ENCODE measurements at regions not wholly inside any gene's neighbourhood (a gene's known extent, or its start where the extent isn't known, plus 50 kb on each side); places are given as distances from the start of the nearest gene placed in this dataset.

GRCh38 chr2:176702131-176702530 is 432.9 kb downstream of the MTX2 start:
- H3K4me2 ChIP-seq (ENCODE audit: low read length) = no peak overlapping the region
- no peaks in the 10 kb centered on the region for H3K79me2 ChIP-seq (ENCODE audit: low read length)
- no peaks in the 10 kb centered on the region for H3K9me3 ChIP-seq (ENCODE audit: low read length)
- DNase-seq (no peak), ATAC-seq (no peak)
- ChIA-PET CTCF (no interaction called here), POLR2A (ENCODE audit: unreplicated experiment) (no interaction called here)
- TF ChIP-seq EZH2 (IDR thresholded peaks at IDR 0.05; ENCODE audit: low read length, unreplicated experiment) = no peak
- TF ChIP-seq EZH2phosphoT487 (IDR thresholded peaks at IDR 0.05; ENCODE audit: borderline replicate concordance, low read length) = no peak
- no peak for TF ChIP-seq CTCF (conservative IDR thresholded peaks at IDR 0.05; ENCODE audit: low read depth, low read length)
- no peaks in the 10 kb centered on the region for H3K4me1 ChIP-seq (ENCODE audit: insufficient read depth, low read length)
- intact Hi-C loops (cut with micrococcal nuclease) = no loop called here
- no peaks in the 10 kb centered on the region for H3K36me3 ChIP-seq (ENCODE audit: low read depth, low read length)
- H3K27ac ChIP-seq (ENCODE audit: low read length) = no peak overlapping the region
- no peak overlapping the region for H3K9ac ChIP-seq (ENCODE audit: low read length)
- no peaks in the 10 kb centered on the region for H4K20me1 ChIP-seq (ENCODE audit: low read length)
- no peaks in the 10 kb centered on the region for H3K9me2 ChIP-seq (replicated peaks; ENCODE audit: low read length)
- no TSS peak for BruUV-seq (replicated peaks)
- no peak overlapping the region for H3K4me3 ChIP-seq (ENCODE audit: low read length)
- no peak overlapping the region for H2AFZ ChIP-seq (ENCODE audit: low read length)
- peaks cover 64% of the 10 kb centered on the region for H3K27me3 ChIP-seq (ENCODE audit: low read length)
- no peaks in the 10 kb centered on the region for H3F3A ChIP-seq (ENCODE audit: low read length, unreplicated experiment)

- DNase-seq = no peak
- Histone ChIP-seq H2AFZ (ENCODE audit: low read length) (no peak overlapping the region), H3K9me3 (ENCODE audit: low read length) (no peaks in the 10 kb centered on the region), H3K9ac (ENCODE audit: low read length) (no peak overlapping the region), H3K4me3 (ENCODE audit: low read length) (no peak overlapping the region), H3K9me2 (replicated peaks; ENCODE audit: low read length) (no peaks in the 10 kb centered on the region), H3K4me2 (ENCODE audit: low read length) (no peak overlapping the region), H3K27me3 (ENCODE audit: low read length) (peaks cover 61% of the 10 kb centered on the region), H3K4me1 (ENCODE audit: insufficient read depth, low read length) (no peaks in the 10 kb centered on the region), H3K27ac (ENCODE audit: low read length) (no peak overlapping the region), H3K79me2 (ENCODE audit: low read length) (no peaks in the 10 kb centered on the region), H4K20me1 (ENCODE audit: low read length) (no peaks in the 10 kb centered on the region), H3K36me3 (ENCODE audit: low read depth, low read length) (no peaks in the 10 kb centered on the region), H3F3A (ENCODE audit: low read length, unreplicated experiment) (no peaks in the 10 kb centered on the region)
- ChIA-PET CTCF (no interaction called here), POLR2A (ENCODE audit: unreplicated experiment) (no interaction called here)
- TF ChIP-seq CTCF (conservative IDR thresholded peaks at IDR 0.05; ENCODE audit: low read depth, low read length) (no peak), EZH2 (IDR thresholded peaks at IDR 0.05; ENCODE audit: low read length, unreplicated experiment) (no peak), EZH2phosphoT487 (IDR thresholded peaks at IDR 0.05; ENCODE audit: borderline replicate concordance, low read length) (no peak)
- no TSS peak for BruUV-seq (replicated peaks)
- intact Hi-C loops (cut with micrococcal nuclease) = no loop called here
- ATAC-seq = no peak
These were observed 435.1 kb downstream of the MTX2 start for GRCh38 chr2:176704282-176704858.

- Histone ChIP-seq H3K4me1 (ENCODE audit: insufficient read depth, low read length) (no peaks in the 10 kb centered on the region), H2AFZ (ENCODE audit: low read length) (no peak overlapping the region), H3K9me2 (replicated peaks; ENCODE audit: low read length) (no peaks in the 10 kb centered on the region), H3K9ac (ENCODE audit: low read length) (no peak overlapping the region), H3K79me2 (ENCODE audit: low read length) (no peaks in the 10 kb centered on the region), H3F3A (ENCODE audit: low read length, unreplicated experiment) (no peaks in the 10 kb centered on the region), H3K4me3 (ENCODE audit: low read length) (no peak overlapping the region), H3K36me3 (ENCODE audit: low read depth, low read length) (no peaks in the 10 kb centered on the region), H3K9me3 (ENCODE audit: low read length) (no peaks in the 10 kb centered on the region), H3K27me3 (ENCODE audit: low read length) (peaks cover 74% of the 10 kb centered on the region), H3K4me2 (ENCODE audit: low read length) (no peak overlapping the region), H4K20me1 (ENCODE audit: low read length) (no peaks in the 10 kb centered on the region), H3K27ac (ENCODE audit: low read length) (no peak overlapping the region)
- TF ChIP-seq EZH2phosphoT487 (IDR thresholded peaks at IDR 0.05; ENCODE audit: borderline replicate concordance, low read length) (no peak), EZH2 (IDR thresholded peaks at IDR 0.05; ENCODE audit: low read length, unreplicated experiment) (no peak), CTCF (conservative IDR thresholded peaks at IDR 0.05; ENCODE audit: low read depth, low read length) (no peak)
- ChIA-PET POLR2A (ENCODE audit: unreplicated experiment) (no interaction called here), CTCF (no interaction called here)
- no peak for DNase-seq
- no peak for ATAC-seq
- BruUV-seq (replicated peaks) = no TSS peak
- intact Hi-C loops (cut with micrococcal nuclease) = no loop called here
These were observed 440.1 kb downstream of the MTX2 start for GRCh38 chr2:176709149-176709951.
